H1 (cell line): ENCODE measurements at regions not wholly inside any gene's neighbourhood (a gene's known extent, or its start where the extent isn't known, plus 50 kb on each side); places are given as distances from the start of the nearest gene placed in this dataset.

Source experiments
- CTCF ChIA-PET: fragments of 300-600 bp; sonication (Branson Sonifier 250); formaldehyde crosslinking; loops from one replicate; lab custom pipeline; 2021; ENCODE audit not compliant: partially characterized antibody; lab: Charles Lee
- POLR2A ChIA-PET: fragments of 300-600 bp; sonication (Branson Sonifier 250); formaldehyde crosslinking; loops from one replicate; lab custom pipeline; 2021; ENCODE audit warnings: inconsistent platforms; ENCODE audit not compliant: partially characterized antibody; lab: Charles Lee
- DNase-seq, 2 experiments: peaks; one replicate each; pipeline versions ENCODE4 v3.0.0 to v3.0.0-alpha.2; 2010 to 2022; ENCODE audit warnings: low spot score in 2 of 2, low read depth in 1 of 2, mixed read lengths in 1 of 2
- FAIRE-seq: peaks from 2 replicates; lab custom pipeline; 2011; peaks lifted over from hg19 to GRCh38; lab: Jason Lieb, UNC
- H2AFZ ChIP-seq: 2 replicates; pipeline ENCODE4 v1.8.1; 2012; ENCODE audit warnings: low read length, inconsistent platforms
- H2AK5ac ChIP-seq: 2 replicates; pipeline ENCODE4 v1.6.1; 2013; ENCODE audit warnings: low read depth, low read length
- H2BK120ac ChIP-seq: replicated peaks from 2 replicates; pipeline ENCODE3; 2013; ENCODE audit warnings: low read depth, low read length, inconsistent platforms
- H2BK12ac ChIP-seq: 2 replicates; pipeline ENCODE4 v1.6.1; 2013; ENCODE audit warnings: low read depth, low read length
- H2BK15ac ChIP-seq: 2 replicates; pipeline ENCODE4 v1.6.1; 2013; ENCODE audit warnings: low read length
- H2BK20ac ChIP-seq: 2 replicates; pipeline ENCODE4 v1.6.1; 2013; ENCODE audit warnings: low read length
- H2BK5ac ChIP-seq: 2 replicates; pipeline ENCODE4 v1.6.1; 2013; ENCODE audit warnings: low read depth, low read length
- H3K14ac ChIP-seq: 2 replicates; pipeline ENCODE4 v1.6.1; 2013; ENCODE audit warnings: inconsistent platforms; ENCODE audit not compliant: insufficient read length
- H3K18ac ChIP-seq: 2 replicates; pipeline ENCODE4 v1.6.1; 2013; ENCODE audit warnings: low read length; ENCODE audit errors: extremely low read depth
- H3K23ac ChIP-seq: 2 replicates; pipeline ENCODE4 v1.6.1; 2013; ENCODE audit warnings: inconsistent platforms; ENCODE audit not compliant: insufficient read length
- H3K23me2 ChIP-seq: 2 replicates; pipeline ENCODE4 v1.6.1; 2013; ENCODE audit warnings: low read depth, low read length
- H3K27ac ChIP-seq: 2 replicates; pipeline ENCODE4 v1.6.1; 2011; ENCODE audit warnings: low read depth, low read length, inconsistent platforms
- H3K27me3 ChIP-seq, 4 experiments: replicated peaks in 1 of 4; 1 replicate in 1 of 4; 2 replicates in 3 of 4; pipeline versions ENCODE4 v1.6.1 to v1.8.1; 2011 to 2013; ENCODE audit warnings: low read length in 3 of 4, mild to moderate bottlenecking in 3 of 4, inconsistent platforms in 2 of 4, mixed read lengths in 2 of 4, moderate library complexity in 1 of 4; ENCODE audit not compliant: control insufficient read depth in 3 of 4, insufficient read depth in 3 of 4; ENCODE audit errors: extremely low read depth in 1 of 4
- H3K36me3 ChIP-seq, 4 experiments: 2 replicates each; pipeline versions ENCODE4 v1.6.1 to v1.8.1; 2011 to 2013; ENCODE audit warnings: mild to moderate bottlenecking in 4 of 4, low read length in 3 of 4, moderate library complexity in 2 of 4, control low read depth in 1 of 4, inconsistent platforms in 1 of 4; ENCODE audit not compliant: insufficient read depth in 4 of 4, control insufficient read depth in 2 of 4
- H3K4ac ChIP-seq: replicated peaks from 2 replicates; pipeline ENCODE3; 2013; ENCODE audit warnings: low read length, low read depth, mixed read lengths, inconsistent platforms; ENCODE audit not compliant: insufficient read length
- H3K4me1 ChIP-seq, 4 experiments: replicated peaks in 1 of 4; 1 replicate in 1 of 4; 2 replicates in 3 of 4; pipeline versions ENCODE4 v1.6.1 to v1.8.1; 2011 to 2013; ENCODE audit warnings: low read length in 3 of 4, inconsistent platforms in 2 of 4, mixed read lengths in 1 of 4; ENCODE audit not compliant: insufficient read depth in 4 of 4, control insufficient read depth in 3 of 4
- H3K4me2 ChIP-seq, 2 experiments: 2 replicates each; pipeline versions ENCODE4 v1.6.1 to v1.8.1; 2011 to 2013; ENCODE audit warnings: low read depth in 2 of 2, low read length in 2 of 2, control low read depth in 1 of 2, inconsistent platforms in 1 of 2, mild to moderate bottlenecking in 1 of 2; ENCODE audit not compliant: insufficient read depth in 1 of 2
- H3K4me3 ChIP-seq, 4 experiments: fragments of 200-600, 300-600 bp in 1 of 4; sonication (generic), shearing (Covaris generic), sonication (Bioruptor Twin) in 1 of 4; 2 replicates each; pipeline versions ENCODE4 v1.5.1 to v1.8.1; 2011 to 2016; ENCODE audit warnings: low read length in 4 of 4, low read depth in 3 of 4, control low read depth in 2 of 4, inconsistent platforms in 2 of 4, mild to moderate bottlenecking in 2 of 4, mixed read lengths in 1 of 4, moderate library complexity in 1 of 4; ENCODE audit not compliant: insufficient read depth in 2 of 4; ENCODE audit errors: extremely low read depth in 1 of 4
- H3K56ac ChIP-seq: replicated peaks from 2 replicates; pipeline ENCODE3; 2013; ENCODE audit warnings: low read depth, mild to moderate bottlenecking, mixed read lengths, low read length, inconsistent platforms; ENCODE audit not compliant: insufficient read length
- H3K79me1 ChIP-seq: 2 replicates; pipeline ENCODE4 v1.6.1; 2013; ENCODE audit warnings: low read depth, low read length, control low read depth
- H3K79me2 ChIP-seq, 2 experiments: 2 replicates each; pipeline versions ENCODE4 v1.6.1 to v1.8.1; 2012 to 2013; ENCODE audit warnings: low read length in 2 of 2, mild to moderate bottlenecking in 2 of 2, inconsistent platforms in 1 of 2; ENCODE audit not compliant: insufficient read depth in 2 of 2, control insufficient read depth in 1 of 2
- H3K9ac ChIP-seq, 4 experiments: replicated peaks in 1 of 4; 1 replicate in 1 of 4; 2 replicates in 3 of 4; pipeline versions ENCODE4 v1.6.1 to v1.8.1; 2011 to 2013; ENCODE audit warnings: low read depth in 3 of 4, low read length in 3 of 4, control low read depth in 2 of 4, mild to moderate bottlenecking in 2 of 4, moderate library complexity in 2 of 4, inconsistent platforms in 1 of 4; ENCODE audit errors: extremely low read depth in 1 of 4
- H3K9me3 ChIP-seq, 2 experiments: 2 replicates each; pipeline versions ENCODE4 v1.6.1 to v1.8.1; 2012 to 2013; ENCODE audit warnings: mild to moderate bottlenecking in 2 of 2, moderate library complexity in 2 of 2, control low read depth in 1 of 2, inconsistent platforms in 1 of 2, low read depth in 1 of 2, low read length in 1 of 2, mixed read lengths in 1 of 2; ENCODE audit not compliant: insufficient read depth in 2 of 2
- H4K20me1 ChIP-seq, 2 experiments: replicated peaks in 1 of 2; 2 replicates each; pipeline versions ENCODE3 to v1.8.1; 2011 to 2013; ENCODE audit warnings: inconsistent platforms in 2 of 2, low read length in 2 of 2, mild to moderate bottlenecking in 1 of 2; ENCODE audit not compliant: insufficient read depth in 2 of 2, control insufficient read depth in 1 of 2
- H4K5ac ChIP-seq: 2 replicates; pipeline ENCODE4 v1.6.1; 2013; ENCODE audit warnings: low read length, low read depth, mixed read lengths, inconsistent platforms; ENCODE audit not compliant: insufficient read length
- H4K8ac ChIP-seq: 2 replicates; pipeline ENCODE4 v1.8.0; 2013; ENCODE audit warnings: mild to moderate bottlenecking, moderate library complexity, low read length, inconsistent platforms; ENCODE audit not compliant: insufficient read depth; ENCODE audit errors: extremely low read depth
- H4K91ac ChIP-seq: replicated peaks from 2 replicates; pipeline ENCODE3; 2013; ENCODE audit warnings: low read length, mixed read lengths, inconsistent platforms; ENCODE audit not compliant: insufficient read length
- BCL11A ChIP-seq, 2 experiments: IDR thresholded peaks; one replicate each; pipeline ENCODE4 v1.6.1; 2011; ENCODE audit warnings: low read depth in 2 of 2, low read length in 2 of 2, mild to moderate bottlenecking in 2 of 2
- CEBPB ChIP-seq: IDR thresholded peaks from 2 replicates; pipeline ENCODE4 v1.6.1; 2012; ENCODE audit warnings: low read depth, low read length
- CREB1 ChIP-seq: IDR thresholded peaks from 2 replicates; pipeline ENCODE4 v1.6.1; 2012; ENCODE audit warnings: inconsistent platforms
- EGR1 ChIP-seq: IDR thresholded peaks from 2 replicates; pipeline ENCODE4 v1.6.1; 2011; ENCODE audit warnings: low read depth, low read length, borderline replicate concordance
- HDAC2 ChIP-seq, 2 experiments: fragments of 300-600 bp in 1 of 2; sonication (generic) in 1 of 2; IDR thresholded peaks; 2 replicates each; pipeline ENCODE4 v1.6.1; 2011 to 2012; ENCODE audit warnings: low read depth in 2 of 2, low read length in 2 of 2, mild to moderate bottlenecking in 2 of 2, moderate library complexity in 2 of 2, borderline replicate concordance in 1 of 2, inconsistent platforms in 1 of 2
- JUND ChIP-seq: IDR thresholded peaks from 2 replicates; pipeline ENCODE4 v1.6.1; 2011; ENCODE audit warnings: mild to moderate bottlenecking, improper control_type of control experiment, low read length
- PHF8 ChIP-seq: fragments of 200-600 bp; sonication (generic); conservative IDR thresholded peaks from 2 replicates; pipeline ENCODE4 v1.7.1; 2012; ENCODE audit warnings: low read depth, mild to moderate bottlenecking, inconsistent platforms, low read length, moderate library complexity
- POU5F1 ChIP-seq: IDR thresholded peaks from 2 replicates; pipeline ENCODE4 v1.6.1; 2011; ENCODE audit warnings: low read depth, mild to moderate bottlenecking, low read length, moderate library complexity
- RXRA ChIP-seq: IDR thresholded peaks from 2 replicates; pipeline ENCODE4 v1.6.1; 2011; ENCODE audit warnings: low read depth, mild to moderate bottlenecking, low read length, moderate library complexity; ENCODE audit not compliant: insufficient read depth
- SIRT6 ChIP-seq: IDR thresholded peaks from one replicate; pipeline ENCODE4 v1.7.1; 2012; ENCODE audit warnings: low read length, inconsistent platforms
- SIX5 ChIP-seq: IDR thresholded peaks from 2 replicates; pipeline ENCODE4 v1.6.1; 2011; ENCODE audit warnings: mild to moderate bottlenecking, low read depth, low read length
- SRF ChIP-seq: IDR thresholded peaks from 2 replicates; pipeline ENCODE4 v1.6.1; 2011; ENCODE audit warnings: mild to moderate bottlenecking, low read depth, low read length, moderate library complexity
- TAF7 ChIP-seq: optimal IDR thresholded peaks from 2 replicates; pipeline ENCODE3; 2011; ENCODE audit warnings: low read depth, mild to moderate bottlenecking, inconsistent platforms, low read length, moderate library complexity, borderline replicate concordance
- TCF12 ChIP-seq: IDR thresholded peaks from 2 replicates; pipeline ENCODE4 v1.6.1; 2011; ENCODE audit warnings: low read depth, mild to moderate bottlenecking, low read length
- WGBS, 2 experiments: shearing (Covaris generic) in 1 of 2; methylation state at CpG; one replicate each; pipeline versions ENCODE4 v1.1.6 to v1.1.7; 2013 to 2015; ENCODE audit warnings: low lambda C conversion rate in 2 of 2, mixed read lengths in 2 of 2, inconsistent platforms in 1 of 2, low coverage in 1 of 2, missing lambda C conversion rate in 1 of 2; ENCODE audit not compliant: insufficient replicate concordance in 2 of 2, insufficient coverage in 1 of 2, insufficient read length in 1 of 2; ENCODE audit errors: extremely low coverage in 1 of 2, missing lambda C conversion rate in 1 of 2; 5-methylcytosine and 5-hydroxymethylcytosine counted together
- TF ChIP-seq, protein P1 (sequence below): IDR thresholded peaks from 2 replicates; pipeline ENCODE4 v1.6.1; 2011; ENCODE audit warnings: low read length, improper control_type of control experiment

- H4K8ac ChIP-seq, result no peak overlapping the region
- no peak overlapping the region for H2AK5ac ChIP-seq
- no peaks in the 10 kb centered on the region for H3K79me1 ChIP-seq
- ChIA-PET CTCF (no interaction called here), POLR2A (no interaction called here)
- H2BK20ac ChIP-seq, result no peak overlapping the region
- H3K4me3 ChIP-seq, result no peak overlapping the region
- no peak overlapping the region for H3K4ac ChIP-seq
- H2AFZ ChIP-seq, result no peak overlapping the region
- no peak for FAIRE-seq
- no peak overlapping the region for H4K5ac ChIP-seq
- no peak overlapping the region for H3K14ac ChIP-seq
- no peaks in the 10 kb centered on the region; a peak in 1 of 7 replicates for H3K4me1 ChIP-seq
- no peak for DNase-seq
- no peak overlapping the region for H2BK15ac ChIP-seq
- H2BK12ac ChIP-seq, result no peak overlapping the region
- no peak overlapping the region for H3K56ac ChIP-seq
- H3K23me2 ChIP-seq, result no peaks in the 10 kb centered on the region
- no peaks in the 10 kb centered on the region for H3K36me3 ChIP-seq
- no peaks in the 10 kb centered on the region for H4K20me1 ChIP-seq
- no peak overlapping the region for H3K9ac ChIP-seq
- H2BK120ac ChIP-seq, result no peak overlapping the region
- H3K23ac ChIP-seq, result no peak overlapping the region
- H3K18ac ChIP-seq, result no peak overlapping the region
- WGBS, 2 experiments, result 72 to 100% methylated on average over 1 to 3 of the region's 3 CpGs
- H3K79me2 ChIP-seq, result no peaks in the 10 kb centered on the region
- no peak overlapping the region for H3K27ac ChIP-seq
- H2BK5ac ChIP-seq, result no peak overlapping the region
- no peaks in the 10 kb centered on the region for H3K27me3 ChIP-seq
- H3K9me3 ChIP-seq, result no peaks in the 10 kb centered on the region
- H4K91ac ChIP-seq, result no peak overlapping the region
- no peak overlapping the region for H3K4me2 ChIP-seq
- TF ChIP-seq CEBPB (no peak), HDAC2 (IDR thresholded peaks at IDR 0.05; ENCODE audit: borderline replicate concordance in 1 of 2, low read depth in 2 of 2, low read length in 2 of 2) (no peak), SRF (no peak), TAF7 (no peak), JUND (no peak), BCL11A (IDR thresholded peaks at IDR 0.05; ENCODE audit: low read depth in 2 of 2, low read length in 2 of 2) (no peak), EGR1 (no peak), TCF12 (no peak), SIRT6 (no peak), PHF8 (no peak), POU5F1 (no peak), CREB1 (no peak), SIX5 (no peak), RXRA (no peak)
- TF ChIP-seq, protein P1, sequence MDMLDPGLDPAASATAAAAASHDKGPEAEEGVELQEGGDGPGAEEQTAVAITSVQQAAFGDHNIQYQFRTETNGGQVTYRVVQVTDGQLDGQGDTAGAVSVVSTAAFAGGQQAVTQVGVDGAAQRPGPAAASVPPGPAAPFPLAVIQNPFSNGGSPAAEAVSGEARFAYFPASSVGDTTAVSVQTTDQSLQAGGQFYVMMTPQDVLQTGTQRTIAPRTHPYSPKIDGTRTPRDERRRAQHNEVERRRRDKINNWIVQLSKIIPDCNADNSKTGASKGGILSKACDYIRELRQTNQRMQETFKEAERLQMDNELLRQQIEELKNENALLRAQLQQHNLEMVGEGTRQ, result no peak
Measured at GRCh38 chr4:156515295-156515694, 456.3 kb downstream of the PDGFC start.
